Epithelial cell of esophagus (primary cell): ENCODE measurements at regions not wholly inside any gene's neighbourhood (a gene's known extent, or its start where the extent isn't known, plus 50 kb on each side); places are given as distances from the start of the nearest gene placed in this dataset.
"Not testable (repeated sequence)": the region's sequence is repeated elsewhere in the genome, so short reads cannot be mapped to it uniquely, and the experiment has no call there.

Experiments used
- DNase-seq: peaks from one replicate; pipeline ENCODE4 v3.0.0; 2010; ENCODE audit warnings: low read depth
- H3K4me3 ChIP-seq: 2 replicates; pipeline ENCODE4 v1.5.1; 2011; ENCODE audit warnings: mild to moderate bottlenecking, low read length, control low read depth
- CTCF ChIP-seq: IDR thresholded peaks from 2 replicates; pipeline ENCODE4 v1.5.1; 2011; ENCODE audit warnings: low read depth, mild to moderate bottlenecking, low read length, control low read depth, inconsistent platforms; ENCODE audit not compliant: insufficient read depth; ENCODE audit errors: missing control alignments

DNA sequence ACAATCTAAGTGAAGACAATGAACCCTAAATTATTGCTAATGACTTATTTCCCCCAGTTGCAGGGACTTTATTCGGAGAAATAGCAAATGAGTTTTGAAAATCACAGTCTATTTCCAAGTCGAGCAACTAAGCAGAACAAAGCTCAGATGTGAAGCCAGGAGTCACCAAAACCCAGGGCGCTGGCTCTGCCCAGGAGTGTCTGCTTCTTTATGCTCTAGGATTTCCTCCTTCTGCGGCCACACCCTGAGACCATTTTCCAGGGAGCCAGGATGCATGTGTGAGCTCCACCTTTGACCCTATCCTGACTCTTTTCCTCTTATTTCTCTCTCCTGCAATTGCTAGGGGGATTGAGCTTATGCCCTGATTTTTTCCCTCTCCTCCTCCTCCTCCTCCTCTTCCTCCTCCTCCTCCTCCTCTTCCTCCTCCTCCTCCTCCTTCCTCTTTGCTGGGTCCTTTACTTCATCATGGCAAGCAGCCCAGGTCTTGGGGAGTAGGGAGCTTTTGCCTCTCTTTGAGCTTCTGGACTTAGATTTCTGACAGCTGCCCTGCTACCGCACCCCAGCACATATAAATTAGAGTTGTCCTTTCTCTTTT, 234.4 kb downstream of the ARL4A start:
- no peak for TF ChIP-seq CTCF
- no peak overlapping the region for H3K4me3 ChIP-seq
- DNase-seq, result no peak

DNA sequence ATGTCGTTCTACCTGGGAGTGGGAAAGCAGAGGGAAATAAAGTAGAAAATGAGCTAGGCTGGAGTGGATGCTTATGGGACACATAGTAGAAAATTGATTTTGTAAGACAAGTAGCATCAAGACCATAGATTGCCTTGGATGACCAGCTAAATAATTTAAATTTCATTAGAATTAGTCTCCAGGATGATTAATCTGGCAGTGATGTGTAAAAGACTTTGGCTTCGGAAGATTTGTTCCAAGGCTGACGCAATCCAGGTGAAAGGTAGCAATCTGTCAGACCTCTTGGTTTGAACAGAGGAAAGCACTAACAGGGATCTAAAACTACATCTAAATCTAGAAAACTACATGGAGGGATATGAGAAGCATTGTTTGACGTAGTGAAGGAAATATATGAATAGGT, 236.5 kb downstream of the ARL4A start:
- peak; percentile 94 for DNase-seq
- no peak for TF ChIP-seq CTCF
- H3K4me3 ChIP-seq, result no peak overlapping the region

DNA sequence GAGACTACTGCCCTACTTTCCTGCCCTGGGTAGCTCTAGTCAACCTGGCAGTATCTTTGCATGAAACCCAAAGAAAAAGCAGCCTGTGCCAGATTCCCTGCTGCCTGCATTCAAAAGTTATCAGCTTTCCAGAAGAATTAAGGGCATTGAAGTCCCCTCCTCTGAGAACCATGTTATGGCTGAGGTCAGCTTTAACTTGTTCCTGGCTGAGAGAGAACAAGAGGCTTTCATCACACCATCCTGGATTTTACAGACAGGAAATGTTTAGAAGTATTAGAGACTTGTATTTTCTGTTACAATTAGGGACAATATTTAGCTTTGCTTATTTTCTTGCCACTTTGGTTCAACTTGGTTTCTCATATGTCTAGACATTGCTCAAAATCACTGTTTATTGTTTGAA, 238.8 kb downstream of the ARL4A start:
- DNase-seq, result no peak
- H3K4me3 ChIP-seq, result no peak overlapping the region
- TF ChIP-seq CTCF, result no peak

DNA sequence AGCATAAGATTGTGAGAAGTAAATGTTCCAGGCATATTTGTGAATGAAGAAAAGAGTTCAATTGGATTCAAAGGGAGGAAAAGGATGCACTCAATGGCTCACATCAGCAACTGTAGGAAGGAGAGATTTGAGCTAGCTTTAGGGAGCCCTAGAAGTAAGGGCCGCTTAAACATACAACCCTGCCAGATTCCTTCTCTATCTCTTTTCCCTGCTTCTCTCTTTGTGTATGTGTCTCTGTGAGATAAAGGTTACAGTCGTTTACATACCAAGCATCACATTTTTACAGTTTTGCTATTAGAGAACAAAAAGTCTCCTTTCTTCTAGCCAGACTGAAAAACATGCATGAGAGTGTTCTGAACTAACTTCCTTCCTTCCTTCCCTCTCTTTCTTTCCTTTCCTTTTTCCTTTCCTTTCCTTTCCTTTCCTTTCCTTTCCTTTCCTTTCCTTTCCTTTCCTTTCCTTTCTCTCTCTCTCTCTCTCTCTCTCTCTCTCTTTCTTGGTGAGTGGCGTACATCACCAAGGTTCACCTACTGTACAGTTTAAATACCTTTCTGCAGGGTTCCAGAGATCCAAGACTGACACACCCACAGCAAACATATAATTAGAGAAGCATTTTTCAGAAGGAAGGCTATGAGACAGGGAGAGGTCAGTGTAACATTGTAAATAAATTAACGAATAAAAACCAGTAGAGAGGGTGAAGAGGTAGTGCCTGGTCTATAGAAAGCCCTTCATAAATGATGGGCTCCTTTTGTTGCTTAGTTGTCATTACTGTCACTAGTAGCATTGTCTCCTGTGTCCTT, 240.4 kb downstream of the ARL4A start:
- H3K4me3 ChIP-seq, result no peak overlapping the region
- TF ChIP-seq CTCF, result no peak
- no peak for DNase-seq

- no peak for DNase-seq
- TF ChIP-seq CTCF, result no peak
- no peak overlapping the region for H3K4me3 ChIP-seq
Measured at GRCh38 chr7:12929476-12930140, 242.2 kb downstream of the ARL4A start.

GRCh38 chr7:12930534-12930933, 243.1 kb downstream of the ARL4A start:
- no peak overlapping the region for H3K4me3 ChIP-seq
- no peak for DNase-seq
- TF ChIP-seq CTCF, result no peak

GRCh38 chr7:12931465-12931864, 244.0 kb downstream of the ARL4A start:
- not testable (repeated sequence) for H3K4me3 ChIP-seq, DNase-seq
